ENCODE measurements at regions not wholly inside any gene's neighbourhood (a gene's known extent, or its start where the extent isn't known, plus 50 kb on each side); places are given as distances from the start of the nearest gene placed in this dataset.
"Not testable (repeated sequence)": the region's sequence is repeated elsewhere in the genome, so short reads cannot be mapped to it uniquely, and the experiment has no call there.

- no peak for DNase-seq
- Histone ChIP-seq H3K4me3 (no peak overlapping the region), H3K9ac (ENCODE audit: low read depth in 2 of 2, low read length in 2 of 2) (no peak overlapping the region), H3K27me3 (no peaks in the 10 kb centered on the region), H3K9me3 (no peaks in the 10 kb centered on the region), H3K4me1 (no peaks in the 10 kb centered on the region), H3K36me3 (no peaks in the 10 kb centered on the region), H3K27ac (no peak overlapping the region)
- intact Hi-C loops (cut with DNase I): no loop called here
- TF ChIP-seq, protein P1, sequence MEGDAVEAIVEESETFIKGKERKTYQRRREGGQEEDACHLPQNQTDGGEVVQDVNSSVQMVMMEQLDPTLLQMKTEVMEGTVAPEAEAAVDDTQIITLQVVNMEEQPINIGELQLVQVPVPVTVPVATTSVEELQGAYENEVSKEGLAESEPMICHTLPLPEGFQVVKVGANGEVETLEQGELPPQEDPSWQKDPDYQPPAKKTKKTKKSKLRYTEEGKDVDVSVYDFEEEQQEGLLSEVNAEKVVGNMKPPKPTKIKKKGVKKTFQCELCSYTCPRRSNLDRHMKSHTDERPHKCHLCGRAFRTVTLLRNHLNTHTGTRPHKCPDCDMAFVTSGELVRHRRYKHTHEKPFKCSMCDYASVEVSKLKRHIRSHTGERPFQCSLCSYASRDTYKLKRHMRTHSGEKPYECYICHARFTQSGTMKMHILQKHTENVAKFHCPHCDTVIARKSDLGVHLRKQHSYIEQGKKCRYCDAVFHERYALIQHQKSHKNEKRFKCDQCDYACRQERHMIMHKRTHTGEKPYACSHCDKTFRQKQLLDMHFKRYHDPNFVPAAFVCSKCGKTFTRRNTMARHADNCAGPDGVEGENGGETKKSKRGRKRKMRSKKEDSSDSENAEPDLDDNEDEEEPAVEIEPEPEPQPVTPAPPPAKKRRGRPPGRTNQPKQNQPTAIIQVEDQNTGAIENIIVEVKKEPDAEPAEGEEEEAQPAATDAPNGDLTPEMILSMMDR (IDR thresholded peaks at IDR 0.05): no peak
Observed at GRCh38 chr2:240379089-240379636, 56.3 kb upstream of the GPC1 start.

DNA sequence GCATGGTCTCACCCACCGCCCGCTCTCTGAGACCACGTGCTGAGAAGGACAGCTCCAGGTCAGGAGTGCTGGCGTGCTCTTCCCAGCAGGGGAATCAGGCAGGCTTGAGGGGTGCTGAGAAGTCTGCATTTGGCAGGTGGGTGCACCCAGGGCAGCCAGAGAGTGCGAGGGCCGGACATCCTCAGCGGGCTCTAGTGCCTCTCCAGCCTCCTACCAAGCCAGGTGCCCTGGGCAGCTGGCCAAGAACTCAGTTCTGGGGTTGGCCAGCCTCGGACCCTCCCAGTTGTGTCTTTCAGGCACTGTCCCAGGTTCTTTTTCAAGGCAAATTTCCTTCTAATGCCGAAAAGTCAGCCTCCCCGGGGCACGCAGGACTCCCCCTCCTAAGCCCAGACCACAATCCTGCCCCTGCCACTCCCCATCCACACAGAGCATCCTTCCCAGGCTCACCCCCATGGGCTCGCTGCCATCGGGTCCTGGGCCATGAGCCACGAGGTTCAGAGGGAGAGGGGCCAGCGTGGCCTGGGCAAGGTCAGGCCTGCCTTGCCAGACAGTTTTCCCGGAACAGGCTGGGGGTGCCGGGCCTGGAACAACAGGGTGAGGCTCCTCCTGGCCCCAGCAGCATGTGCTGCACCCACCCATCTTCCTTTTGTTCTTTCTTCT lies 52.2 kb upstream of the GPC1 start:
- no peaks in the 10 kb centered on the region for H3K36me3 ChIP-seq
- no peaks in the 10 kb centered on the region for H3K9me3 ChIP-seq
- H3K27me3 ChIP-seq: no peaks in the 10 kb centered on the region
- no peak for DNase-seq
- intact Hi-C loops (cut with DNase I): no loop called here
- H3K4me3 ChIP-seq: no peak overlapping the region
- TF ChIP-seq, protein P1 (IDR thresholded peaks at IDR 0.05): no peak
- no peaks in the 10 kb centered on the region for H3K4me1 ChIP-seq
- H3K9ac ChIP-seq (ENCODE audit: low read depth in 2 of 2, low read length in 2 of 2): no peak overlapping the region
- no peak overlapping the region for H3K27ac ChIP-seq

- Histone ChIP-seq H3K27ac (no peak overlapping the region), H3K9me3 (no peaks in the 10 kb centered on the region), H3K4me3 (no peak overlapping the region), H3K9ac (ENCODE audit: low read depth in 2 of 2, low read length in 2 of 2) (no peak overlapping the region), H3K4me1 (no peaks in the 10 kb centered on the region), H3K27me3 (no peaks in the 10 kb centered on the region), H3K36me3 (no peaks in the 10 kb centered on the region)
- intact Hi-C loops (cut with DNase I): no loop called here
- TF ChIP-seq, protein P1 (IDR thresholded peaks at IDR 0.05): no peak
- DNase-seq: no peak
Observed at GRCh38 chr2:240383871-240384700, 51.4 kb upstream of the GPC1 start.

DNA sequence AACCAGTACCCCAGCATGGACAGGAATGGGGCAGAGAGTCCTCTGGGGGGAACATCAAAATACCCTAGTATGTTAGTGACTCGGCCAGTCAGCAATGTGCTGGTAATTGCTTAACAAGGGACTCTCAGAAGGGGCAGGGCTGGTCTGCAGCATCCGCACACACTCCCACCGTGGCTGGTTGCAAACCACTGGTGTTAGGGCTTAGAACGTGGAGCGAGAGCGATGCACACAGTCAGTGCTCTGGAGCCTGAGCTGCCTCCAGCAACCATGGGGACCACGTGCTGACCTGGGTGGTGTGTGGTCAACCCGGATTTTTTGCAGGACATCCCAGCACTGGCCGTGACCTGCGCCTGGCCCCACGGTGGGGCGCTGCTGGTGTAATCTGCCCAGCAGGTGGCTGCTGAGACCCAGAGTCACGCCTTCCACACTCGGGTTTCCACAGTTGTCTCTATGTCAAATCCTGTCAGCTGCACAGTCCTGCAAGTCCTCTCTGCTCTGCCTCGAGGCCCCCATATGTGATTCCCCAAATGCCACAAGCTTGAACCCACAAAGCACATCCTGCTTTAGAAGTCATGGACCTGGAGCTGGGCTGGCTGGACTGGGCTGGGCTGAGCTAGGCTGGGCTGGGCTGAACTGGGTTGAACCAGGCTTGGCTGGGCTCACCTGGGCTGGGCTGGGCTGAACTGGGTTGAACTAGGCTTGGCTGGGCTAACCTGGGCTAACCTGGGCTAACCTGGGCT lies 50.6 kb upstream of the GPC1 start:
- H3K27ac ChIP-seq: no peak overlapping the region
- H3K4me3 ChIP-seq: no peak overlapping the region
- DNase-seq: no peak
- TF ChIP-seq, protein P1 (IDR thresholded peaks at IDR 0.05): no peak
- intact Hi-C loops (cut with DNase I): no loop called here
- no peaks in the 10 kb centered on the region for H3K36me3 ChIP-seq
- H3K4me1 ChIP-seq: no peaks in the 10 kb centered on the region
- H3K9me3 ChIP-seq: no peaks in the 10 kb centered on the region
- no peaks in the 10 kb centered on the region for H3K27me3 ChIP-seq
- H3K9ac ChIP-seq (ENCODE audit: low read depth in 2 of 2, low read length in 2 of 2): no peak overlapping the region

- H3K36me3 ChIP-seq; H3K4me3 ChIP-seq; DNase-seq; H3K4me1 ChIP-seq; H3K9ac ChIP-seq (ENCODE audit: low read depth in 2 of 2, low read length in 2 of 2); intact Hi-C loops (cut with DNase I); H3K27me3 ChIP-seq; H3K27ac ChIP-seq; H3K9me3 ChIP-seq: not testable (repeated sequence)
Observed at GRCh38 chr2:240385451-240386161, 49.9 kb upstream of the GPC1 start.

Measured in colonic mucosa (tissue), 4 donors.